SW 1271 (cell line): ENCODE measurements at regions not wholly inside any gene's neighbourhood (a gene's known extent, or its start where the extent isn't known, plus 50 kb on each side); places are given as distances from the start of the nearest gene placed in this dataset.

Experiments used
- DNase-seq, 2 experiments: peaks; one replicate each; lab custom pipeline; 2025; lab: John Stamatoyannopoulos, UW

GRCh38 chr20:50258790-50259483 lies 68.3 kb downstream of the CEBPB start:
- no peak for DNase-seq

GRCh38 chr20:50259705-50260478 lies 69.3 kb downstream of the CEBPB start:
- no peak for DNase-seq

- no peak for DNase-seq
These were observed 70.0 kb downstream of the CEBPB start for GRCh38 chr20:50260479-50261221.

- DNase-seq = no peak
These were observed 71.0 kb downstream of the CEBPB start for GRCh38 chr20:50261471-50262212.

GRCh38 chr20:50263831-50264230 lies 73.2 kb downstream of the CEBPB start:
- no peak for DNase-seq

- no peak for DNase-seq
These were observed 74.0 kb downstream of the CEBPB start for GRCh38 chr20:50264534-50265145.

GRCh38 chr20:50265245-50265946 lies 74.8 kb downstream of the CEBPB start:
- no peak for DNase-seq

GRCh38 chr20:50266293-50267040 lies 75.8 kb downstream of the CEBPB start:
- no peak for DNase-seq

GRCh38 chr20:50267041-50267865 lies 76.6 kb downstream of the CEBPB start:
- no peak for DNase-seq

GRCh38 chr20:50267866-50268219 lies 77.2 kb downstream of the CEBPB start:
- DNase-seq = no peak

GRCh38 chr20:50269091-50270033 lies 78.7 kb downstream of the CEBPB start:
- DNase-seq = no peak

- no peak for DNase-seq
These were observed 79.4 kb downstream of the CEBPB start for GRCh38 chr20:50270034-50270395.

GRCh38 chr20:50270569-50270968 lies 79.9 kb downstream of the CEBPB start:
- DNase-seq = no peak

- no peak for DNase-seq
These were observed 80.5 kb downstream of the CEBPB start for GRCh38 chr20:50271176-50271575.

- no peak for DNase-seq
These were observed 81.0 kb downstream of the CEBPB start for GRCh38 chr20:50271612-50272011.

- no peak for DNase-seq
These were observed 81.5 kb downstream of the CEBPB start for GRCh38 chr20:50272030-50272723.

- DNase-seq = no peak
These were observed 82.3 kb downstream of the CEBPB start for GRCh38 chr20:50272724-50273446.
